Ovary (tissue), 3 donors: ENCODE measurements at regions not wholly inside any gene's neighbourhood (a gene's known extent, or its start where the extent isn't known, plus 50 kb on each side); places are given as distances from the start of the nearest gene placed in this dataset.

Experiments used
- CTCF ChIP-seq, 3 donors: fragments of 450-650 bp in 2 of 3; fragments of 200-600 bp in 1 of 3; IDR thresholded peaks; one replicate each; pipeline versions ENCODE4 v1.5.1 to v1.8.0; 2016 to 2022; ENCODE audit warnings: antibody characterized with exemption in 3 of 3, mild to moderate bottlenecking in 1 of 3
- EP300 ChIP-seq: sonication (generic); formaldehyde crosslinking; IDR thresholded peaks from one replicate; pipeline ENCODE4 v1.6.1; 2017; ENCODE audit warnings: antibody characterized with exemption
- POLR2A ChIP-seq: fragments of 450-650 bp; IDR thresholded peaks from one replicate; pipeline ENCODE4 v1.6.1; 2017; ENCODE audit warnings: antibody characterized with exemption, mild to moderate bottlenecking, moderate library complexity
- donor health status: DM: no; HTN: no; CAD: no.

- TF ChIP-seq EP300 (no peak), CTCF (IDR thresholded peaks at IDR 0.05) (no peak), POLR2A (no peak)
Measured at GRCh38 chr5:17081142-17081541, 136.3 kb upstream of the BASP1 start.
